Thyroid gland (tissue), 4 donors: ENCODE measurements at regions not wholly inside any gene's neighbourhood (a gene's known extent, or its start where the extent isn't known, plus 50 kb on each side); places are given as distances from the start of the nearest gene placed in this dataset.

Experiments
- CTCF ChIP-seq, 6 experiments: fragments of 200-600 bp in 3 of 6; fragments of 450-650 bp in 3 of 6; sonication (generic) in 3 of 6; IDR thresholded peaks; one replicate each; pipeline ENCODE4 v1.5.1; 2016 to 2019; ENCODE audit warnings: antibody characterized with exemption in 6 of 6, mild to moderate bottlenecking in 2 of 6, inconsistent platforms in 1 of 6, moderate library complexity in 1 of 6
- POLR2A ChIP-seq, 2 donors: fragments of 450-650 bp; IDR thresholded peaks; one replicate each; pipeline ENCODE4 v1.6.1; 2017; ENCODE audit warnings: antibody characterized with exemption in 2 of 2, mild to moderate bottlenecking in 2 of 2, moderate library complexity in 1 of 2

GRCh38 chr6:19759117-19759880 lies 77.9 kb upstream of the ID4 start:
- TF ChIP-seq POLR2A (IDR thresholded peaks at IDR 0.05), result no peak
- no peak for TF ChIP-seq CTCF (IDR thresholded peaks at IDR 0.05)
